Liver (tissue), 8 donors: ENCODE measurements at regions not wholly inside any gene's neighbourhood (a gene's known extent, or its start where the extent isn't known, plus 50 kb on each side); places are given as distances from the start of the nearest gene placed in this dataset.

Experiments
- DNase-seq: peaks from one replicate; pipeline ENCODE4 v3.0.0-alpha.2; 2017; ENCODE audit warnings: low spot score
- H3K27ac ChIP-seq, 2 donors: one replicate each; pipeline ENCODE4 v1.7.0; 2013; ENCODE audit warnings: inconsistent platforms in 2 of 2, low read length in 2 of 2, control low read depth in 1 of 2, low read depth in 1 of 2, mild to moderate bottlenecking in 1 of 2
- H3K27me3 ChIP-seq, 4 donors: one replicate each; pipeline versions ENCODE4 v1.6.1 to v1.7.0; 2013; ENCODE audit warnings: low read length in 3 of 4, inconsistent platforms in 1 of 4, mild to moderate bottlenecking in 1 of 4, moderate library complexity in 1 of 4; ENCODE audit not compliant: control insufficient read depth in 4 of 4, insufficient read depth in 4 of 4
- H3K36me3 ChIP-seq, 4 donors: one replicate each; pipeline versions ENCODE4 v1.6.1 to v1.7.0; 2013; ENCODE audit warnings: low read length in 3 of 4, mild to moderate bottlenecking in 3 of 4, low read depth in 1 of 4, moderate library complexity in 1 of 4; ENCODE audit not compliant: control insufficient read depth in 4 of 4, insufficient read depth in 3 of 4
- H3K4me1 ChIP-seq, 4 donors: one replicate each; pipeline versions ENCODE4 v1.6.1 to v1.7.0; 2013; ENCODE audit warnings: low read length in 3 of 4, mild to moderate bottlenecking in 3 of 4, moderate library complexity in 1 of 4; ENCODE audit not compliant: control insufficient read depth in 4 of 4, insufficient read depth in 4 of 4
- H3K4me3 ChIP-seq, 3 donors: one replicate each; pipeline versions ENCODE4 v1.6.1 to v1.7.0; 2013; ENCODE audit warnings: low read length in 3 of 3, control low read depth in 1 of 3, low read depth in 1 of 3, mild to moderate bottlenecking in 1 of 3
- H3K9ac ChIP-seq, 2 donors: one replicate each; pipeline ENCODE4 v1.7.0; 2013; ENCODE audit warnings: low read length in 2 of 2, mild to moderate bottlenecking in 2 of 2, moderate library complexity in 2 of 2, control low read depth in 1 of 2, low read depth in 1 of 2
- H3K9me3 ChIP-seq, 4 donors: one replicate each; pipeline versions ENCODE4 v1.6.1 to v1.7.0; 2013; ENCODE audit warnings: low read length in 3 of 4; ENCODE audit not compliant: control insufficient read depth in 4 of 4
- EGR1 ChIP-seq, 2 donors: IDR thresholded peaks; 2 replicates each; pipeline ENCODE4 v1.6.1; 2016 to 2018; ENCODE audit warnings: antibody characterized with exemption in 2 of 2, low read depth in 2 of 2
- FOXA1 ChIP-seq: IDR thresholded peaks from 2 replicates; pipeline ENCODE4 v1.6.1; 2016; ENCODE audit warnings: antibody characterized with exemption
- FOXA2 ChIP-seq: IDR thresholded peaks from 2 replicates; pipeline ENCODE4 v1.6.1; 2016; ENCODE audit warnings: antibody characterized with exemption
- HNF4A ChIP-seq, 2 donors: conservative IDR thresholded peaks; 2 replicates each; pipeline ENCODE4 v1.6.1; 2016; ENCODE audit warnings: antibody characterized with exemption in 2 of 2, mild to moderate bottlenecking in 2 of 2
- HNF4G ChIP-seq: IDR thresholded peaks from 2 replicates; pipeline ENCODE4 v1.6.1; 2016; ENCODE audit warnings: antibody characterized with exemption
- JUND ChIP-seq, 2 donors: IDR thresholded peaks; 2 replicates each; pipeline ENCODE4 v1.6.1; 2016; ENCODE audit warnings: antibody characterized with exemption in 2 of 2
- MAX ChIP-seq: IDR thresholded peaks from 2 replicates; pipeline ENCODE4 v1.6.1; 2016; ENCODE audit warnings: antibody characterized with exemption
- NR2F2 ChIP-seq: IDR thresholded peaks from 2 replicates; pipeline ENCODE4 v1.6.1; 2016; ENCODE audit warnings: antibody characterized with exemption
- RAD21 ChIP-seq, 2 donors: IDR thresholded peaks; 2 replicates each; pipeline ENCODE4 v1.6.1; 2016; ENCODE audit warnings: antibody characterized with exemption in 2 of 2, mild to moderate bottlenecking in 2 of 2
- RXRA ChIP-seq, 2 donors: IDR thresholded peaks; 2 replicates each; pipeline ENCODE4 v1.6.1; 2017 to 2018; ENCODE audit warnings: antibody characterized with exemption in 2 of 2, mild to moderate bottlenecking in 1 of 2
- SP1 ChIP-seq: IDR thresholded peaks from 2 replicates; pipeline ENCODE4 v1.6.1; 2018; ENCODE audit warnings: antibody characterized with exemption, mild to moderate bottlenecking
- TAF1 ChIP-seq: conservative IDR thresholded peaks from 2 replicates; pipeline ENCODE4 v1.6.1; 2016; ENCODE audit warnings: antibody characterized with exemption, mild to moderate bottlenecking
- WGBS: extraction: QIAGEN DNeasy Blood & Tissue Kit; methylation state at CpG from one replicate; pipeline ENCODE4 v1.1.7; 2013; 5-methylcytosine and 5-hydroxymethylcytosine counted together
- TF ChIP-seq, protein P1 (sequence below): IDR thresholded peaks from 2 replicates; pipeline ENCODE4 v1.6.1; 2016; ENCODE audit warnings: antibody characterized with exemption
- TF ChIP-seq, protein P2 (sequence below): fragments of 150-350 bp; IDR thresholded peaks from 2 replicates; pipeline ENCODE4 v1.5.1; 2017; ENCODE audit warnings: improper control_type of control experiment, low read depth, low read length; ENCODE audit not compliant: missing input control
- TF ChIP-seq, protein P3 (sequence below): IDR thresholded peaks from 2 replicates; pipeline ENCODE4 v1.6.1; 2016; ENCODE audit warnings: antibody characterized with exemption
- TF ChIP-seq, protein P4 (sequence below): IDR thresholded peaks from 2 replicates; pipeline ENCODE4 v1.6.1; 2016; ENCODE audit warnings: antibody characterized with exemption, mild to moderate bottlenecking
- donor health status: healthy.
- donor health status: healthy.
- donor health status: healthy.
- donor health status: healthy.
- donor health status: healthy.

GRCh38 chrX:114073926-114074325 lies 510.0 kb upstream of the HTR2C start (continued):
- TF ChIP-seq, protein P1, sequence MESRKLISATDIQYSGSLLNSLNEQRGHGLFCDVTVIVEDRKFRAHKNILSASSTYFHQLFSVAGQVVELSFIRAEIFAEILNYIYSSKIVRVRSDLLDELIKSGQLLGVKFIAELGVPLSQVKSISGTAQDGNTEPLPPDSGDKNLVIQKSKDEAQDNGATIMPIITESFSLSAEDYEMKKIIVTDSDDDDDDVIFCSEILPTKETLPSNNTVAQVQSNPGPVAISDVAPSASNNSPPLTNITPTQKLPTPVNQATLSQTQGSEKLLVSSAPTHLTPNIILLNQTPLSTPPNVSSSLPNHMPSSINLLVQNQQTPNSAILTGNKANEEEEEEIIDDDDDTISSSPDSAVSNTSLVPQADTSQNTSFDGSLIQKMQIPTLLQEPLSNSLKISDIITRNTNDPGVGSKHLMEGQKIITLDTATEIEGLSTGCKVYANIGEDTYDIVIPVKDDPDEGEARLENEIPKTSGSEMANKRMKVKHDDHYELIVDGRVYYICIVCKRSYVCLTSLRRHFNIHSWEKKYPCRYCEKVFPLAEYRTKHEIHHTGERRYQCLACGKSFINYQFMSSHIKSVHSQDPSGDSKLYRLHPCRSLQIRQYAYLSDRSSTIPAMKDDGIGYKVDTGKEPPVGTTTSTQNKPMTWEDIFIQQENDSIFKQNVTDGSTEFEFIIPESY: no peak
- TF ChIP-seq NR2F2: no peak
- no peak for TF ChIP-seq JUND (IDR thresholded peaks at IDR 0.05)
- TF ChIP-seq SP1: no peak

GRCh38 chrX:114071412-114071811 lies 512.5 kb upstream of the HTR2C start:
- Histone ChIP-seq H3K9ac (no peak overlapping the region), H3K36me3 (no peaks in the 10 kb centered on the region), H3K27ac (no peak overlapping the region), H3K4me3 (no peak overlapping the region), H3K4me1 (no peaks in the 10 kb centered on the region), H3K9me3 (no peaks in the 10 kb centered on the region), H3K27me3 (peaks cover 0 to 3% (median 0%) of the 10 kb centered on the region in 4 donors)
- TF ChIP-seq TAF1 (no peak), HNF4A (conservative IDR thresholded peaks at IDR 0.05) (no peak), MAX (no peak), HNF4G (no peak), RXRA (IDR thresholded peaks at IDR 0.05) (no peak), SP1 (no peak), FOXA2 (no peak), JUND (IDR thresholded peaks at IDR 0.05) (no peak), RAD21 (IDR thresholded peaks at IDR 0.05) (no peak), NR2F2 (no peak), EGR1 (IDR thresholded peaks at IDR 0.05; ENCODE audit: low read depth in 2 of 2) (no peak), FOXA1 (no peak)
- TF ChIP-seq, protein P2, sequence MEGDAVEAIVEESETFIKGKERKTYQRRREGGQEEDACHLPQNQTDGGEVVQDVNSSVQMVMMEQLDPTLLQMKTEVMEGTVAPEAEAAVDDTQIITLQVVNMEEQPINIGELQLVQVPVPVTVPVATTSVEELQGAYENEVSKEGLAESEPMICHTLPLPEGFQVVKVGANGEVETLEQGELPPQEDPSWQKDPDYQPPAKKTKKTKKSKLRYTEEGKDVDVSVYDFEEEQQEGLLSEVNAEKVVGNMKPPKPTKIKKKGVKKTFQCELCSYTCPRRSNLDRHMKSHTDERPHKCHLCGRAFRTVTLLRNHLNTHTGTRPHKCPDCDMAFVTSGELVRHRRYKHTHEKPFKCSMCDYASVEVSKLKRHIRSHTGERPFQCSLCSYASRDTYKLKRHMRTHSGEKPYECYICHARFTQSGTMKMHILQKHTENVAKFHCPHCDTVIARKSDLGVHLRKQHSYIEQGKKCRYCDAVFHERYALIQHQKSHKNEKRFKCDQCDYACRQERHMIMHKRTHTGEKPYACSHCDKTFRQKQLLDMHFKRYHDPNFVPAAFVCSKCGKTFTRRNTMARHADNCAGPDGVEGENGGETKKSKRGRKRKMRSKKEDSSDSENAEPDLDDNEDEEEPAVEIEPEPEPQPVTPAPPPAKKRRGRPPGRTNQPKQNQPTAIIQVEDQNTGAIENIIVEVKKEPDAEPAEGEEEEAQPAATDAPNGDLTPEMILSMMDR: no peak
- TF ChIP-seq, protein P3, sequence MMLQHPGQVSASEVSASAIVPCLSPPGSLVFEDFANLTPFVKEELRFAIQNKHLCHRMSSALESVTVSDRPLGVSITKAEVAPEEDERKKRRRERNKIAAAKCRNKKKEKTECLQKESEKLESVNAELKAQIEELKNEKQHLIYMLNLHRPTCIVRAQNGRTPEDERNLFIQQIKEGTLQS: no peak
- TF ChIP-seq, protein P4, sequence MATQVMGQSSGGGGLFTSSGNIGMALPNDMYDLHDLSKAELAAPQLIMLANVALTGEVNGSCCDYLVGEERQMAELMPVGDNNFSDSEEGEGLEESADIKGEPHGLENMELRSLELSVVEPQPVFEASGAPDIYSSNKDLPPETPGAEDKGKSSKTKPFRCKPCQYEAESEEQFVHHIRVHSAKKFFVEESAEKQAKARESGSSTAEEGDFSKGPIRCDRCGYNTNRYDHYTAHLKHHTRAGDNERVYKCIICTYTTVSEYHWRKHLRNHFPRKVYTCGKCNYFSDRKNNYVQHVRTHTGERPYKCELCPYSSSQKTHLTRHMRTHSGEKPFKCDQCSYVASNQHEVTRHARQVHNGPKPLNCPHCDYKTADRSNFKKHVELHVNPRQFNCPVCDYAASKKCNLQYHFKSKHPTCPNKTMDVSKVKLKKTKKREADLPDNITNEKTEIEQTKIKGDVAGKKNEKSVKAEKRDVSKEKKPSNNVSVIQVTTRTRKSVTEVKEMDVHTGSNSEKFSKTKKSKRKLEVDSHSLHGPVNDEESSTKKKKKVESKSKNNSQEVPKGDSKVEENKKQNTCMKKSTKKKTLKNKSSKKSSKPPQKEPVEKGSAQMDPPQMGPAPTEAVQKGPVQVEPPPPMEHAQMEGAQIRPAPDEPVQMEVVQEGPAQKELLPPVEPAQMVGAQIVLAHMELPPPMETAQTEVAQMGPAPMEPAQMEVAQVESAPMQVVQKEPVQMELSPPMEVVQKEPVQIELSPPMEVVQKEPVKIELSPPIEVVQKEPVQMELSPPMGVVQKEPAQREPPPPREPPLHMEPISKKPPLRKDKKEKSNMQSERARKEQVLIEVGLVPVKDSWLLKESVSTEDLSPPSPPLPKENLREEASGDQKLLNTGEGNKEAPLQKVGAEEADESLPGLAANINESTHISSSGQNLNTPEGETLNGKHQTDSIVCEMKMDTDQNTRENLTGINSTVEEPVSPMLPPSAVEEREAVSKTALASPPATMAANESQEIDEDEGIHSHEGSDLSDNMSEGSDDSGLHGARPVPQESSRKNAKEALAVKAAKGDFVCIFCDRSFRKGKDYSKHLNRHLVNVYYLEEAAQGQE: no peak
- WGBS: 89% methylated on average over 5 of the region's 5 CpGs
- no peak for DNase-seq
